K562 (cell line): ENCODE measurements at regions not wholly inside any gene's neighbourhood (a gene's known extent, or its start where the extent isn't known, plus 50 kb on each side); places are given as distances from the start of the nearest gene placed in this dataset.

Source experiments
- ATAC-seq: fragments of 200-7000 bp; cut with Tn5 transposase; 3 replicates; pipeline ENCODE4 v1.9.1; 2020; ENCODE audit warnings: moderate library complexity
- BruUV-seq: library from RNA; stranded (reverse); fragments of 400-500 nt; replicated peaks from 2 replicates; lab custom pipeline; 2021; lab: Mats Ljungman, UMichigan
- CTCF ChIA-PET: fragments of 300-600 bp; formaldehyde crosslinking; extraction: SDS; loops from one replicate; lab custom pipeline; 2021; ENCODE audit warnings: low intra/inter-chr PET ratio; lab: Yijun Ruan, JAX
- POLR2A ChIA-PET: fragments of 300-600, 350-650 bp; sonication (Branson Sonifier 250); formaldehyde crosslinking; extraction: SDS; loops from one replicate; lab custom pipeline; 2021; ENCODE audit warnings: antibody characterized with exemption, inconsistent platforms; lab: Yijun Ruan, JAX
- DNase-seq, 4 experiments: peaks; one replicate each; pipeline versions ENCODE4 v3.0.0 to v3.0.0-alpha.2; 2011 to 2018; ENCODE audit warnings: low spot score in 3 of 4, mixed read lengths in 3 of 4; ENCODE audit errors: extremely low read depth in 1 of 4
- FAIRE-seq: peaks from 2 replicates; lab custom pipeline; 2011; peaks lifted over from hg19 to GRCh38; lab: Jason Lieb, UNC
- H2AFZ ChIP-seq: 2 replicates; pipeline ENCODE4 v1.6.0; 2011; ENCODE audit warnings: low read depth, low read length, control low read depth, inconsistent platforms
- H3K27ac ChIP-seq: fragments of 200-600 bp; 3 replicates; pipeline ENCODE4 v1.8.0; 2011; ENCODE audit warnings: low read depth, mild to moderate bottlenecking, control low read depth, inconsistent platforms, low read length, moderate library complexity, mixed read lengths; ENCODE audit errors: extremely low read depth
- H3K27me3 ChIP-seq, 2 experiments: fragments of 300-600 bp in 1 of 2; 2 replicates in 1 of 2; 3 replicates in 1 of 2; pipeline versions ENCODE4 v1.6.0 to v1.8.0; 2011; ENCODE audit warnings: inconsistent platforms in 2 of 2, low read length in 2 of 2, mild to moderate bottlenecking in 1 of 2, mixed read lengths in 1 of 2, moderate library complexity in 1 of 2; ENCODE audit not compliant: control insufficient read depth in 2 of 2, insufficient read depth in 2 of 2
- H3K36me3 ChIP-seq: fragments of 300-600 bp; 3 replicates; pipeline ENCODE4 v1.8.0; 2011; ENCODE audit warnings: mild to moderate bottlenecking, low read length, inconsistent platforms; ENCODE audit not compliant: control insufficient read depth, insufficient read depth
- H3K4me1 ChIP-seq, 2 experiments: fragments of 200-600 bp in 1 of 2; replicated peaks in 1 of 2; 2 replicates in 1 of 2; 3 replicates in 1 of 2; pipeline versions ENCODE4 v1.5.1 to v1.8.0; 2011; ENCODE audit warnings: inconsistent platforms in 2 of 2, low read length in 2 of 2, mild to moderate bottlenecking in 1 of 2, mixed read lengths in 1 of 2, moderate library complexity in 1 of 2; ENCODE audit not compliant: control insufficient read depth in 2 of 2, insufficient read depth in 2 of 2
- H3K4me2 ChIP-seq: 2 replicates; pipeline ENCODE4 v1.6.1; 2011; ENCODE audit warnings: low read length, control low read depth, inconsistent platforms, mixed read lengths; ENCODE audit not compliant: insufficient read depth
- H3K4me3 ChIP-seq: fragments of 200-600 bp; sonication (generic), shearing (Covaris generic); 2 replicates; pipeline ENCODE4 v1.5.1; 2016; ENCODE audit warnings: control low read depth, inconsistent platforms
- H3K79me2 ChIP-seq: fragments of 200-600 bp; 3 replicates; pipeline ENCODE4 v1.8.0; 2011; ENCODE audit warnings: low read length, inconsistent platforms; ENCODE audit not compliant: control insufficient read depth, insufficient read depth
- H3K9ac ChIP-seq, 2 experiments: 2 replicates each; pipeline versions ENCODE4 v1.6.0 to v1.6.1; 2011; ENCODE audit warnings: low read depth in 2 of 2, low read length in 2 of 2, control low read depth in 1 of 2, inconsistent platforms in 1 of 2, mild to moderate bottlenecking in 1 of 2, mixed read lengths in 1 of 2; ENCODE audit not compliant: insufficient read depth in 1 of 2
- H3K9me1 ChIP-seq: one replicate; pipeline ENCODE4 v1.6.0; 2011; ENCODE audit warnings: inconsistent platforms, mild to moderate bottlenecking, low read length, moderate library complexity; ENCODE audit not compliant: control insufficient read depth, insufficient read depth
- H3K9me3 ChIP-seq: replicated peaks from 2 replicates; pipeline ENCODE4 v1.5.1; 2011; ENCODE audit warnings: low read depth, low read length, inconsistent platforms; ENCODE audit not compliant: control insufficient read depth, insufficient read depth
- H4K20me1 ChIP-seq: replicated peaks from 2 replicates; pipeline ENCODE4 v1.6.1; 2011; ENCODE audit warnings: low read length, inconsistent platforms, mixed read lengths; ENCODE audit not compliant: control insufficient read depth, insufficient read depth
- C11orf30 ChIP-seq: fragments of 450-650 bp; IDR thresholded peaks from 2 replicates; pipeline ENCODE4 v1.6.1; 2016; ENCODE audit warnings: low read depth, mild to moderate bottlenecking
- CREB5 ChIP-seq: fragments of 250-450 bp; sonication (Bioruptor Pico); IDR thresholded peaks from 2 replicates; pipeline ENCODE4 v1.5.0; 2020; ENCODE audit warnings: mild to moderate bottlenecking
- FOS ChIP-seq: IDR thresholded peaks from 3 replicates; pipeline ENCODE4 v1.6.1; 2011; ENCODE audit not compliant: insufficient read length; ENCODE audit errors: extremely low read depth
- GABPB1 ChIP-seq: sonication (generic); formaldehyde crosslinking; IDR thresholded peaks from 2 replicates; pipeline ENCODE4 v1.8.0; 2022; ENCODE audit warnings: mild to moderate bottlenecking, missing genetic modification reagents
- HBP1 ChIP-seq: fragments of 450-650 bp; formaldehyde crosslinking; IDR thresholded peaks from 2 replicates; pipeline ENCODE4 v1.4.0; 2022; ENCODE audit warnings: missing genetic modification characterization
- HMG20A ChIP-seq: fragments of 450-650 bp; formaldehyde crosslinking; conservative IDR thresholded peaks from 2 replicates; pipeline ENCODE4 v1.4.0; 2020; ENCODE audit warnings: mild to moderate bottlenecking, mixed read lengths
- IRF1 ChIP-seq: sonication (generic); formaldehyde crosslinking; IDR thresholded peaks from 2 replicates; pipeline ENCODE4 v1.8.0; 2022; ENCODE audit warnings: missing genetic modification reagents, mild to moderate bottlenecking, borderline replicate concordance
- MTF1 ChIP-seq: fragments of 250-450 bp; sonication (Bioruptor Pico); IDR thresholded peaks from 2 replicates; pipeline ENCODE4 v1.9.0; 2021; ENCODE audit warnings: moderate library complexity, mild to moderate bottlenecking, inconsistent platforms, borderline replicate concordance
- NELFE ChIP-seq: IDR thresholded peaks from 2 replicates; pipeline ENCODE4 v1.6.1; 2011; ENCODE audit warnings: mild to moderate bottlenecking; ENCODE audit not compliant: insufficient read depth, insufficient read length
- NR2C1 ChIP-seq, 2 experiments: fragments of 450-650 bp; IDR thresholded peaks; 2 replicates each; pipeline ENCODE4 v1.6.1; 2017; ENCODE audit warnings: mild to moderate bottlenecking in 2 of 2, antibody characterized with exemption in 1 of 2, inconsistent platforms in 1 of 2, missing compliant biosample characterization in 1 of 2, missing genetic modification characterization in 1 of 2
- RNF2 ChIP-seq: sonication (generic); IDR thresholded peaks from 2 replicates; pipeline ENCODE4 v1.6.1; 2016
- SETDB1 ChIP-seq: IDR thresholded peaks from one replicate; pipeline ENCODE4 v1.6.1; 2012; ENCODE audit warnings: low read length, control low read depth, inconsistent platforms
- SIX5 ChIP-seq, 2 experiments: IDR thresholded peaks; 2 replicates each; pipeline ENCODE4 v1.6.1; 2011; ENCODE audit warnings: low read length in 2 of 2, borderline replicate concordance in 1 of 2, low read depth in 1 of 2, mild to moderate bottlenecking in 1 of 2, moderate library complexity in 1 of 2; ENCODE audit not compliant: insufficient read depth in 1 of 2
- SMARCA5 ChIP-seq: fragments of 450-650 bp; IDR thresholded peaks from 2 replicates; pipeline ENCODE4 v1.6.1; 2016
- TEAD2 ChIP-seq: fragments of 450-650 bp; IDR thresholded peaks from 2 replicates; pipeline ENCODE4 v1.6.1; 2016; ENCODE audit warnings: missing genetic modification characterization, control low read depth, missing compliant biosample characterization
- YBX1 ChIP-seq: fragments of 450-650 bp; IDR thresholded peaks from 2 replicates; pipeline ENCODE4 v1.7.1; 2016; ENCODE audit warnings: mild to moderate bottlenecking
- WGBS: fragments of 100-300 bp; shearing (Covaris generic); methylation state at CpG from one replicate; pipeline ENCODE4 v1.1.6; 2016; ENCODE audit warnings: low coverage, mixed read lengths; ENCODE audit not compliant: insufficient coverage; ENCODE audit errors: missing lambda C conversion rate; 5-methylcytosine and 5-hydroxymethylcytosine counted together
- in situ Hi-C: fragments of 300-500 bp; cut with MboI; formaldehyde crosslinking; loops from 4 replicates; pipeline ENCODE4 v1.15.0; 2018; ENCODE audit warnings: inconsistent platforms, mixed read lengths
- intact Hi-C: fragments of 100-400 bp; cut with micrococcal nuclease; formaldehyde crosslinking; loops from 2 replicates; pipeline ENCODE4 v1.14.2; 2022

GRCh38 chr1:61013946-61014667 lies 68.3 kb upstream of the NFIA start (continued):
- TF ChIP-seq C11orf30 = peak; percentile 87

GRCh38 chr1:61013189-61013945 lies 69.0 kb upstream of the NFIA start:
- 0% methylated on average over 4 of the region's 4 CpGs for WGBS
- intact Hi-C loops (loop anchor here (1.0 to 2.0 kb wide), 4 partner anchors 19 to 63 kb away; no protein-coding TSS in a partner anchor), in situ Hi-C loops (no loop called here)
- ATAC-seq = peak; percentile 93
- no peaks in the 10 kb centered on the region for H3K36me3 ChIP-seq
- no peaks in the 10 kb centered on the region for H4K20me1 ChIP-seq
- CTCF ChIA-PET = no interaction called here
- BruUV-seq = no TSS peak
- no peaks in the 10 kb centered on the region for H3K27me3 ChIP-seq
- H3K9me1 ChIP-seq = no peaks in the 10 kb centered on the region
- POLR2A ChIA-PET = interaction anchor here (0.6 to 3.4 kb wide), 14 partner anchors 8 to 425 kb away, joined by 3 to 14 read pairs (median 4); no protein-coding TSS in a partner anchor
- H3K4me3 ChIP-seq = no peak overlapping the region
- peak; percentile 79 to 94 (median 88) for DNase-seq
- peak overlapping the region; percentile 77 for H2AFZ ChIP-seq
- H3K4me2 ChIP-seq = peak overlapping the region; percentile 63
- peak; percentile 97 for FAIRE-seq
- no peaks in the 10 kb centered on the region for H3K79me2 ChIP-seq
- no peaks in the 10 kb centered on the region for H3K9me3 ChIP-seq
- H3K4me1 ChIP-seq = peaks cover 16 to 47% of the 10 kb centered on the region in 2 experiments; a peak in 4 of 5 replicates
- peak overlapping the region; percentile 78 for H3K27ac ChIP-seq
- H3K9ac ChIP-seq = peak overlapping the region in 1 of 2 experiments; percentile 42; a peak in 3 of 4 replicates
- TF ChIP-seq HMG20A (CRISPR knock-in tag) (no peak), HBP1 (peak; percentile 81; the same call in 1 of the 2 replicates), IRF1 (no peak), SIX5 (IDR thresholded peaks at IDR 0.05; ENCODE audit: borderline replicate concordance in 1 of 2, insufficient read depth in 1 of 2, low read depth in 1 of 2, low read length in 2 of 2) (no peak), YBX1 (no peak), NELFE (no peak), RNF2 (peak; percentile 90), TEAD2 (tag) (peak; percentile 59; the same call in 1 of the 2 replicates), FOS (peak; percentile 4), MTF1 (CRISPR knock-in tag) (no peak), CREB5 (CRISPR knock-in tag) (no peak), SMARCA5 (no peak), GABPB1 (no peak), NR2C1 (IDR thresholded peaks at IDR 0.05) (peak; percentile 47; the same call in 1 of the 2 replicates), NR2C1 (tag; IDR thresholded peaks at IDR 0.05) (peak; percentile 78), SETDB1 (no peak)
